GM23338 (cell line): ENCODE measurements at regions not wholly inside any gene's neighbourhood (a gene's known extent, or its start where the extent isn't known, plus 50 kb on each side); places are given as distances from the start of the nearest gene placed in this dataset.

ENCODE experiments used
- ATAC-seq: fragments of 200-7000 bp; cut with Tn5 transposase; 3 replicates; pipeline ENCODE4 v1.9.1; 2020
- DNase-seq: peaks from one replicate; pipeline ENCODE4 v3.0.0-alpha.2; 2015; ENCODE audit warnings: low spot score
- H2AFZ ChIP-seq: fragments of 200-600 bp; sonication (generic); 2 replicates; pipeline ENCODE4 v1.8.0; 2016; ENCODE audit warnings: antibody characterized with exemption, mild to moderate bottlenecking, moderate library complexity
- H3F3A ChIP-seq: fragments of 200-600 bp; sonication (generic); replicated peaks from 2 replicates; pipeline ENCODE4 v1.8.0; 2017; ENCODE audit warnings: antibody characterized with exemption, mixed run types, low read depth
- H3K27ac ChIP-seq: fragments of 200-600 bp; sonication (generic); 2 replicates; pipeline ENCODE4 v1.6.1; 2016; ENCODE audit warnings: low read depth
- H3K27me3 ChIP-seq: fragments of 200-600 bp; sonication (generic); 2 replicates; pipeline ENCODE4 v1.8.0; 2016; ENCODE audit warnings: mild to moderate bottlenecking, mixed run types, moderate library complexity; ENCODE audit not compliant: insufficient read depth
- H3K36me3 ChIP-seq: fragments of 200-600 bp; sonication (generic); 2 replicates; pipeline ENCODE4 v1.8.0; 2016; ENCODE audit warnings: mild to moderate bottlenecking; ENCODE audit not compliant: insufficient read depth
- H3K4me1 ChIP-seq: fragments of 200-600 bp; sonication (generic); 2 replicates; pipeline ENCODE4 v1.8.0; 2016; ENCODE audit warnings: mild to moderate bottlenecking, moderate library complexity; ENCODE audit not compliant: insufficient read depth
- H3K4me2 ChIP-seq: fragments of 200-600 bp; sonication (generic); 2 replicates; pipeline ENCODE4 v1.7.1; 2017; ENCODE audit warnings: mixed run types
- H3K4me3 ChIP-seq: fragments of 200-600 bp; sonication (generic); 2 replicates; pipeline ENCODE4 v1.6.1; 2016; ENCODE audit warnings: mixed run types
- H3K79me2 ChIP-seq: fragments of 200-600 bp; sonication (generic); replicated peaks from 2 replicates; pipeline ENCODE4 v1.8.0; 2017; ENCODE audit warnings: mild to moderate bottlenecking; ENCODE audit not compliant: insufficient read depth
- H3K9me2 ChIP-seq: fragments of 200-600 bp; sonication (generic); 2 replicates; pipeline ENCODE4 v1.8.0; 2017; ENCODE audit not compliant: insufficient read depth
- H4K20me1 ChIP-seq: fragments of 200-600 bp; sonication (generic); replicated peaks from 2 replicates; pipeline ENCODE4 v1.8.0; 2017; ENCODE audit warnings: mild to moderate bottlenecking; ENCODE audit not compliant: insufficient read depth
- H3K27ac Mint-ChIP-seq: 2 replicates; pipeline ENCODE4 v1.8.0; 2020; ENCODE audit warnings: inconsistent platforms, mild to moderate bottlenecking, moderate library complexity, mixed read lengths
- H3K27me3 Mint-ChIP-seq: 3 replicates; pipeline ENCODE4 v1.8.0; 2022; ENCODE audit warnings: low read depth, mild to moderate bottlenecking, moderate library complexity, mixed read lengths, inconsistent platforms; ENCODE audit not compliant: insufficient read depth, poor library complexity
- H3K36me3 Mint-ChIP-seq: 3 replicates; pipeline ENCODE4 v1.8.0; 2021; ENCODE audit warnings: low read depth, mild to moderate bottlenecking, inconsistent platforms, moderate library complexity, mixed read lengths
- H3K4me1 Mint-ChIP-seq: 3 replicates; pipeline ENCODE4 v1.8.0; 2020; ENCODE audit warnings: mild to moderate bottlenecking, inconsistent platforms, mixed read lengths
- H3K4me3 Mint-ChIP-seq: 3 replicates; pipeline ENCODE4 v1.8.0; 2021; ENCODE audit warnings: moderate library complexity, mild to moderate bottlenecking, inconsistent platforms, mixed read lengths
- H3K9me3 Mint-ChIP-seq: 3 replicates; pipeline ENCODE4 v1.8.0; 2020; ENCODE audit warnings: moderate library complexity, mild to moderate bottlenecking, inconsistent platforms, mixed read lengths
- CREB1 ChIP-seq: fragments of 250-450 bp; sonication (Bioruptor Pico); IDR thresholded peaks from 2 replicates; pipeline ENCODE4 v1.5.0; 2020; ENCODE audit warnings: low read depth, mild to moderate bottlenecking, moderate library complexity
- EZH2 ChIP-seq: fragments of 200-600 bp; sonication (generic); IDR thresholded peaks from one replicate; pipeline ENCODE4 v1.8.0; 2017; ENCODE audit warnings: antibody characterized with exemption, mild to moderate bottlenecking, low read depth; ENCODE audit not compliant: unreplicated experiment
- EZH2phosphoT487 ChIP-seq: fragments of 200-600 bp; sonication (generic); IDR thresholded peaks from one replicate; pipeline ENCODE4 v1.8.1; 2018; ENCODE audit warnings: antibody characterized with exemption; ENCODE audit not compliant: unreplicated experiment
- JUNB ChIP-seq: IDR thresholded peaks from one replicate; pipeline ENCODE4 v1.6.1; 2016; ENCODE audit warnings: antibody characterized with exemption; ENCODE audit not compliant: unreplicated experiment
- NANOG ChIP-seq: IDR thresholded peaks from 2 replicates; pipeline ENCODE4 v1.6.1; 2016; ENCODE audit warnings: antibody characterized with exemption, borderline replicate concordance
- POLR2AphosphoS5 ChIP-seq: IDR thresholded peaks from 2 replicates; pipeline ENCODE4 v1.6.1; 2016; ENCODE audit warnings: antibody characterized with exemption, low read depth
- STAT1 ChIP-seq: IDR thresholded peaks from one replicate; pipeline ENCODE4 v1.6.1; 2016; ENCODE audit warnings: antibody characterized with exemption; ENCODE audit not compliant: unreplicated experiment
- ZNF114 ChIP-seq: fragments of 250-450 bp; sonication (Bioruptor Pico); IDR thresholded peaks from 2 replicates; pipeline ENCODE4 v1.5.0; 2020; ENCODE audit warnings: mild to moderate bottlenecking, moderate library complexity
- ZNF331 ChIP-seq: fragments of 250-450 bp; sonication (Bioruptor Pico); IDR thresholded peaks from 2 replicates; pipeline ENCODE4 v1.5.0; 2020; ENCODE audit warnings: low read depth, mild to moderate bottlenecking, moderate library complexity
- TF ChIP-seq, protein P1 (sequence below): IDR thresholded peaks from one replicate; pipeline ENCODE4 v1.6.1; 2018; ENCODE audit warnings: antibody characterized with exemption; ENCODE audit not compliant: unreplicated experiment
- TF ChIP-seq, protein P2 (sequence below): IDR thresholded peaks from 2 replicates; pipeline ENCODE4 v1.6.1; 2016; ENCODE audit warnings: antibody characterized with exemption
- TF ChIP-seq, protein P3 (sequence below), 2 experiments: fragments of 200-600 bp in 1 of 2; sonication (generic) in 1 of 2; conservative IDR thresholded peaks; 2 replicates each; pipeline versions ENCODE4 v1.5.1 to v1.6.1; 2016 to 2017; ENCODE audit warnings: antibody characterized with exemption in 2 of 2, low read depth in 2 of 2, mild to moderate bottlenecking in 2 of 2, moderate library complexity in 1 of 2
- TF ChIP-seq, protein P4 (sequence below): fragments of 250-450 bp; sonication (Bioruptor Pico); IDR thresholded peaks from 2 replicates; pipeline ENCODE4 v1.5.0; 2020; ENCODE audit warnings: mild to moderate bottlenecking, moderate library complexity

DNA sequence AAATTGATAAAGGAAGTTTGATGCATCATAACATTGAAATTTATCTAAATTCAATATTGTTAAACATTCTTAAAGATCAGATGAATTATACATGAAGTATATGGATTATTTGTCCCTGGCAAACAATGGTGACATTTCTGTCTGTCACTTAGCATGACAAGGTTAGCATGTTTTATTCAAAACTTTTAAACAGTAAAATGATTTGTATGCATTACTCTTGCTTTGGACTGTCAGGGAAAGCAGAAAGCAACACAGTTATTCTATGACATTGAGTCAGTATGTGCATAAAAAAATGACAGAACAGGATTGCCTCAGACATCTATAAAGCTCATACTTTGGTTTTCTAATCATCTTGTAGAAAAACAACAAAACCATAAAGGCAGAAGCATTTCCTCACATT is 193.7 kb downstream of the IZUMO3 start:
- Histone ChIP-seq H2AFZ (no peak overlapping the region), H3K79me2 (no peaks in the 10 kb centered on the region), H3K27ac (no peak overlapping the region), H3K4me1 (no peaks in the 10 kb centered on the region), H4K20me1 (no peaks in the 10 kb centered on the region), H3K27me3 (no peaks in the 10 kb centered on the region), H3K4me2 (no peak overlapping the region), H3F3A (no peaks in the 10 kb centered on the region), H3K9me2 (peaks cover 13% of the 10 kb centered on the region), H3K36me3 (no peaks in the 10 kb centered on the region), H3K4me3 (no peak overlapping the region)
- Mint-ChIP-seq H3K27me3 (no peaks in the 10 kb centered on the region), H3K9me3 (peaks cover 15% of the 10 kb centered on the region), H3K27ac (no peak overlapping the region), H3K4me1 (peaks cover 5% of the 10 kb centered on the region; the same call in 2 of the 3 replicates), H3K4me3 (no peak overlapping the region), H3K36me3 (peaks cover 19% of the 10 kb centered on the region)
- no peak for DNase-seq
- no peak for ATAC-seq
- TF ChIP-seq ZNF114 = no peak
- TF ChIP-seq STAT1 = no peak
- TF ChIP-seq ZNF331 (CRISPR knock-in tag) = no peak
- no peak for TF ChIP-seq NANOG
- TF ChIP-seq, protein P1, sequence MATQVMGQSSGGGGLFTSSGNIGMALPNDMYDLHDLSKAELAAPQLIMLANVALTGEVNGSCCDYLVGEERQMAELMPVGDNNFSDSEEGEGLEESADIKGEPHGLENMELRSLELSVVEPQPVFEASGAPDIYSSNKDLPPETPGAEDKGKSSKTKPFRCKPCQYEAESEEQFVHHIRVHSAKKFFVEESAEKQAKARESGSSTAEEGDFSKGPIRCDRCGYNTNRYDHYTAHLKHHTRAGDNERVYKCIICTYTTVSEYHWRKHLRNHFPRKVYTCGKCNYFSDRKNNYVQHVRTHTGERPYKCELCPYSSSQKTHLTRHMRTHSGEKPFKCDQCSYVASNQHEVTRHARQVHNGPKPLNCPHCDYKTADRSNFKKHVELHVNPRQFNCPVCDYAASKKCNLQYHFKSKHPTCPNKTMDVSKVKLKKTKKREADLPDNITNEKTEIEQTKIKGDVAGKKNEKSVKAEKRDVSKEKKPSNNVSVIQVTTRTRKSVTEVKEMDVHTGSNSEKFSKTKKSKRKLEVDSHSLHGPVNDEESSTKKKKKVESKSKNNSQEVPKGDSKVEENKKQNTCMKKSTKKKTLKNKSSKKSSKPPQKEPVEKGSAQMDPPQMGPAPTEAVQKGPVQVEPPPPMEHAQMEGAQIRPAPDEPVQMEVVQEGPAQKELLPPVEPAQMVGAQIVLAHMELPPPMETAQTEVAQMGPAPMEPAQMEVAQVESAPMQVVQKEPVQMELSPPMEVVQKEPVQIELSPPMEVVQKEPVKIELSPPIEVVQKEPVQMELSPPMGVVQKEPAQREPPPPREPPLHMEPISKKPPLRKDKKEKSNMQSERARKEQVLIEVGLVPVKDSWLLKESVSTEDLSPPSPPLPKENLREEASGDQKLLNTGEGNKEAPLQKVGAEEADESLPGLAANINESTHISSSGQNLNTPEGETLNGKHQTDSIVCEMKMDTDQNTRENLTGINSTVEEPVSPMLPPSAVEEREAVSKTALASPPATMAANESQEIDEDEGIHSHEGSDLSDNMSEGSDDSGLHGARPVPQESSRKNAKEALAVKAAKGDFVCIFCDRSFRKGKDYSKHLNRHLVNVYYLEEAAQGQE = no peak
- no peak for TF ChIP-seq CREB1 (CRISPR knock-in tag)
- no peak for TF ChIP-seq JUNB
- TF ChIP-seq POLR2AphosphoS5 = no peak
- TF ChIP-seq EZH2 = no peak
- TF ChIP-seq EZH2phosphoT487 = no peak
- TF ChIP-seq, protein P2, sequence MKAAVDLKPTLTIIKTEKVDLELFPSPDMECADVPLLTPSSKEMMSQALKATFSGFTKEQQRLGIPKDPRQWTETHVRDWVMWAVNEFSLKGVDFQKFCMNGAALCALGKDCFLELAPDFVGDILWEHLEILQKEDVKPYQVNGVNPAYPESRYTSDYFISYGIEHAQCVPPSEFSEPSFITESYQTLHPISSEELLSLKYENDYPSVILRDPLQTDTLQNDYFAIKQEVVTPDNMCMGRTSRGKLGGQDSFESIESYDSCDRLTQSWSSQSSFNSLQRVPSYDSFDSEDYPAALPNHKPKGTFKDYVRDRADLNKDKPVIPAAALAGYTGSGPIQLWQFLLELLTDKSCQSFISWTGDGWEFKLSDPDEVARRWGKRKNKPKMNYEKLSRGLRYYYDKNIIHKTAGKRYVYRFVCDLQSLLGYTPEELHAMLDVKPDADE = no peak
- TF ChIP-seq, protein P3, sequence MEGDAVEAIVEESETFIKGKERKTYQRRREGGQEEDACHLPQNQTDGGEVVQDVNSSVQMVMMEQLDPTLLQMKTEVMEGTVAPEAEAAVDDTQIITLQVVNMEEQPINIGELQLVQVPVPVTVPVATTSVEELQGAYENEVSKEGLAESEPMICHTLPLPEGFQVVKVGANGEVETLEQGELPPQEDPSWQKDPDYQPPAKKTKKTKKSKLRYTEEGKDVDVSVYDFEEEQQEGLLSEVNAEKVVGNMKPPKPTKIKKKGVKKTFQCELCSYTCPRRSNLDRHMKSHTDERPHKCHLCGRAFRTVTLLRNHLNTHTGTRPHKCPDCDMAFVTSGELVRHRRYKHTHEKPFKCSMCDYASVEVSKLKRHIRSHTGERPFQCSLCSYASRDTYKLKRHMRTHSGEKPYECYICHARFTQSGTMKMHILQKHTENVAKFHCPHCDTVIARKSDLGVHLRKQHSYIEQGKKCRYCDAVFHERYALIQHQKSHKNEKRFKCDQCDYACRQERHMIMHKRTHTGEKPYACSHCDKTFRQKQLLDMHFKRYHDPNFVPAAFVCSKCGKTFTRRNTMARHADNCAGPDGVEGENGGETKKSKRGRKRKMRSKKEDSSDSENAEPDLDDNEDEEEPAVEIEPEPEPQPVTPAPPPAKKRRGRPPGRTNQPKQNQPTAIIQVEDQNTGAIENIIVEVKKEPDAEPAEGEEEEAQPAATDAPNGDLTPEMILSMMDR (conservative IDR thresholded peaks at IDR 0.05; ENCODE audit: low read depth in 2 of 2) = no peak
- TF ChIP-seq, protein P4, sequence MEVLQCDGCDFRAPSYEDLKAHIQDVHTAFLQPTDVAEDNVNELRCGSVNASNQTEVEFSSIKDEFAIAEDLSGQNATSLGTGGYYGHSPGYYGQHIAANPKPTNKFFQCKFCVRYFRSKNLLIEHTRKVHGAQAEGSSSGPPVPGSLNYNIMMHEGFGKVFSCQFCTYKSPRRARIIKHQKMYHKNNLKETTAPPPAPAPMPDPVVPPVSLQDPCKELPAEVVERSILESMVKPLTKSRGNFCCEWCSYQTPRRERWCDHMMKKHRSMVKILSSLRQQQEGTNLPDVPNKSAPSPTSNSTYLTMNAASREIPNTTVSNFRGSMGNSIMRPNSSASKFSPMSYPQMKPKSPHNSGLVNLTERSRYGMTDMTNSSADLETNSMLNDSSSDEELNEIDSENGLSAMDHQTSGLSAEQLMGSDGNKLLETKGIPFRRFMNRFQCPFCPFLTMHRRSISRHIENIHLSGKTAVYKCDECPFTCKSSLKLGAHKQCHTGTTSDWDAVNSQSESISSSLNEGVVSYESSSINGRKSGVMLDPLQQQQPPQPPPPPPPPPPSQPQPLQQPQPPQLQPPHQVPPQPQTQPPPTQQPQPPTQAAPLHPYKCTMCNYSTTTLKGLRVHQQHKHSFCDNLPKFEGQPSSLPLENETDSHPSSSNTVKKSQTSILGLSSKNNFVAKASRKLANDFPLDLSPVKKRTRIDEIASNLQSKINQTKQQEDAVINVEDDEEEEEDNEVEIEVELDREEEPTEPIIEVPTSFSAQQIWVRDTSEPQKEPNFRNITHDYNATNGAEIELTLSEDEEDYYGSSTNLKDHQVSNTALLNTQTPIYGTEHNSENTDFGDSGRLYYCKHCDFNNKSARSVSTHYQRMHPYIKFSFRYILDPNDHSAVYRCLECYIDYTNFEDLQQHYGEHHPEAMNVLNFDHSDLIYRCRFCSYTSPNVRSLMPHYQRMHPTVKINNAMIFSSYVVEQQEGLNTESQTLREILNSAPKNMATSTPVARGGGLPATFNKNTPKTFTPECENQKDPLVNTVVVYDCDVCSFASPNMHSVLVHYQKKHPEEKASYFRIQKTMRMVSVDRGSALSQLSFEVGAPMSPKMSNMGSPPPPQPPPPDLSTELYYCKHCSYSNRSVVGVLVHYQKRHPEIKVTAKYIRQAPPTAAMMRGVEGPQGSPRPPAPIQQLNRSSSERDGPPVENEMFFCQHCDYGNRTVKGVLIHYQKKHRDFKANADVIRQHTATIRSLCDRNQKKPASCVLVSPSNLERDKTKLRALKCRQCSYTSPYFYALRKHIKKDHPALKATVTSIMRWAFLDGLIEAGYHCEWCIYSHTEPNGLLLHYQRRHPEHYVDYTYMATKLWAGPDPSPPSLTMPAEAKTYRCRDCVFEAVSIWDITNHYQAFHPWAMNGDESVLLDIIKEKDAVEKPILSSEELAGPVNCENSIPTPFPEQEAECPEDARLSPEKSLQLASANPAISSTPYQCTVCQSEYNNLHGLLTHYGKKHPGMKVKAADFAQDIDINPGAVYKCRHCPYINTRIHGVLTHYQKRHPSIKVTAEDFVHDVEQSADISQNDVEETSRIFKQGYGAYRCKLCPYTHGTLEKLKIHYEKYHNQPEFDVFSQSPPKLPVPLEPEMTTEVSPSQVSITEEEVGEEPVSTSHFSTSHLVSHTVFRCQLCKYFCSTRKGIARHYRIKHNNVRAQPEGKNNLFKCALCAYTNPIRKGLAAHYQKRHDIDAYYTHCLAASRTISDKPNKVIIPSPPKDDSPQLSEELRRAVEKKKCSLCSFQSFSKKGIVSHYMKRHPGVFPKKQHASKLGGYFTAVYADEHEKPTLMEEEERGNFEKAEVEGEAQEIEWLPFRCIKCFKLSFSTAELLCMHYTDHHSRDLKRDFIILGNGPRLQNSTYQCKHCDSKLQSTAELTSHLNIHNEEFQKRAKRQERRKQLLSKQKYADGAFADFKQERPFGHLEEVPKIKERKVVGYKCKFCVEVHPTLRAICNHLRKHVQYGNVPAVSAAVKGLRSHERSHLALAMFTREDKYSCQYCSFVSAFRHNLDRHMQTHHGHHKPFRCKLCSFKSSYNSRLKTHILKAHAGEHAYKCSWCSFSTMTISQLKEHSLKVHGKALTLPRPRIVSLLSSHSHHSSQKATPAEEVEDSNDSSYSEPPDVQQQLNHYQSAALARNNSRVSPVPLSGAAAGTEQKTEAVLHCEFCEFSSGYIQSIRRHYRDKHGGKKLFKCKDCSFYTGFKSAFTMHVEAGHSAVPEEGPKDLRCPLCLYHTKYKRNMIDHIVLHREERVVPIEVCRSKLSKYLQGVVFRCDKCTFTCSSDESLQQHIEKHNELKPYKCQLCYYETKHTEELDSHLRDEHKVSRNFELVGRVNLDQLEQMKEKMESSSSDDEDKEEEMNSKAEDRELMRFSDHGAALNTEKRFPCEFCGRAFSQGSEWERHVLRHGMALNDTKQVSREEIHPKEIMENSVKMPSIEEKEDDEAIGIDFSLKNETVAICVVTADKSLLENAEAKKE (CRISPR knock-in tag) = no peak
